GM12878 (cell line): ENCODE measurements at regions not wholly inside any gene's neighbourhood (a gene's known extent, or its start where the extent isn't known, plus 50 kb on each side); places are given as distances from the start of the nearest gene placed in this dataset.

ENCODE experiments used
- EZH2 ChIP-seq: IDR thresholded peaks from 2 replicates; pipeline ENCODE4 v1.6.1; 2012; ENCODE audit warnings: low read depth, mild to moderate bottlenecking, control low read depth, inconsistent platforms, low read length, borderline replicate concordance; ENCODE audit not compliant: control insufficient read depth
- HDAC2 ChIP-seq: fragments of 200-600 bp; sonication (generic); IDR thresholded peaks from 2 replicates; pipeline ENCODE4 v1.6.1; 2017
- NFXL1 ChIP-seq: fragments of 450-650 bp; IDR thresholded peaks from 2 replicates; pipeline ENCODE4 v1.6.1; 2017; ENCODE audit warnings: antibody characterized with exemption, mild to moderate bottlenecking, borderline replicate concordance
- TAF1 ChIP-seq: IDR thresholded peaks from 2 replicates; pipeline ENCODE4 v1.6.1; 2011; ENCODE audit warnings: mild to moderate bottlenecking, low read depth, low read length, borderline replicate concordance
- TARDBP ChIP-seq: IDR thresholded peaks from 2 replicates; pipeline ENCODE4 v1.6.1; 2016; ENCODE audit warnings: borderline replicate concordance
- TBL1XR1 ChIP-seq: IDR thresholded peaks from 2 replicates; pipeline ENCODE4 v1.6.1; 2012; ENCODE audit warnings: low read depth, low read length, improper control_type of control experiment
- ZNF207 ChIP-seq: fragments of 450-650 bp; IDR thresholded peaks from 2 replicates; pipeline ENCODE4 v1.6.1; 2014; ENCODE audit warnings: antibody characterized with exemption, mild to moderate bottlenecking, borderline replicate concordance
- TF ChIP-seq, protein P1 (sequence below), 3 experiments: IDR thresholded peaks in 2 of 3; conservative IDR thresholded peaks in 1 of 3; 2 replicates each; pipeline ENCODE4 v1.5.1; 2011; ENCODE audit warnings: low read depth in 3 of 3, low read length in 3 of 3, mild to moderate bottlenecking in 3 of 3, control low read depth in 2 of 3, moderate library complexity in 2 of 3, inconsistent platforms in 1 of 3, mixed read lengths in 1 of 3; ENCODE audit not compliant: control insufficient read depth in 2 of 3, insufficient read depth in 1 of 3; ENCODE audit errors: extremely low read depth in 1 of 3
- TF ChIP-seq, protein P2 (sequence below): fragments of 450-650 bp; IDR thresholded peaks from 2 replicates; pipeline ENCODE4 v1.6.1; 2014; ENCODE audit warnings: mild to moderate bottlenecking

DNA sequence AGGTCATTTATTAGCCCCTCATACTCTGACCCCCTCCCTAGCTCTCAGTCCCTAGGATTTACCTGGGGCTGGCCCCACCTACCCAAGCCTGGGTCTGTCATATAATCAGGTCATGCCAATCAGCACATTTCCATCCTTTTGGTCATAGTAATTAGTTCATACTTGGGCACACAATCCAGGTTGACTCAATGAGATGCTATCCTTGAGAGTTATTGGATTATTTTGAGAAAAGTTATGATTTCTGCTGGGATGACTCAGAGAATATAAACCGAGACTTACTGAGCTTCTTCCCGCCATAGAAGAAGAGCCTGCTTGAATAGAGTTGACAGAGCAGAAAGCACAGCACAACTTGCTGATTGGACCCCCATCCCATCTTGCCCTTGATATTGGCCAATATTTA lies 331.5 kb downstream of the CBLN1 start:
- TF ChIP-seq, protein P1, sequence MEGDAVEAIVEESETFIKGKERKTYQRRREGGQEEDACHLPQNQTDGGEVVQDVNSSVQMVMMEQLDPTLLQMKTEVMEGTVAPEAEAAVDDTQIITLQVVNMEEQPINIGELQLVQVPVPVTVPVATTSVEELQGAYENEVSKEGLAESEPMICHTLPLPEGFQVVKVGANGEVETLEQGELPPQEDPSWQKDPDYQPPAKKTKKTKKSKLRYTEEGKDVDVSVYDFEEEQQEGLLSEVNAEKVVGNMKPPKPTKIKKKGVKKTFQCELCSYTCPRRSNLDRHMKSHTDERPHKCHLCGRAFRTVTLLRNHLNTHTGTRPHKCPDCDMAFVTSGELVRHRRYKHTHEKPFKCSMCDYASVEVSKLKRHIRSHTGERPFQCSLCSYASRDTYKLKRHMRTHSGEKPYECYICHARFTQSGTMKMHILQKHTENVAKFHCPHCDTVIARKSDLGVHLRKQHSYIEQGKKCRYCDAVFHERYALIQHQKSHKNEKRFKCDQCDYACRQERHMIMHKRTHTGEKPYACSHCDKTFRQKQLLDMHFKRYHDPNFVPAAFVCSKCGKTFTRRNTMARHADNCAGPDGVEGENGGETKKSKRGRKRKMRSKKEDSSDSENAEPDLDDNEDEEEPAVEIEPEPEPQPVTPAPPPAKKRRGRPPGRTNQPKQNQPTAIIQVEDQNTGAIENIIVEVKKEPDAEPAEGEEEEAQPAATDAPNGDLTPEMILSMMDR (IDR thresholded peaks at IDR 0.05 in 2 of 3, conservative IDR thresholded peaks at IDR 0.05 in 1 of 3; ENCODE audit: control insufficient read depth in 2 of 3, extremely low read depth in 1 of 3, insufficient read depth in 1 of 3, low read depth in 3 of 3, low read length in 3 of 3) = no peak
- TF ChIP-seq TARDBP = no peak
- no peak for TF ChIP-seq TAF1
- no peak for TF ChIP-seq TBL1XR1
- TF ChIP-seq HDAC2 = no peak
- TF ChIP-seq, protein P2, sequence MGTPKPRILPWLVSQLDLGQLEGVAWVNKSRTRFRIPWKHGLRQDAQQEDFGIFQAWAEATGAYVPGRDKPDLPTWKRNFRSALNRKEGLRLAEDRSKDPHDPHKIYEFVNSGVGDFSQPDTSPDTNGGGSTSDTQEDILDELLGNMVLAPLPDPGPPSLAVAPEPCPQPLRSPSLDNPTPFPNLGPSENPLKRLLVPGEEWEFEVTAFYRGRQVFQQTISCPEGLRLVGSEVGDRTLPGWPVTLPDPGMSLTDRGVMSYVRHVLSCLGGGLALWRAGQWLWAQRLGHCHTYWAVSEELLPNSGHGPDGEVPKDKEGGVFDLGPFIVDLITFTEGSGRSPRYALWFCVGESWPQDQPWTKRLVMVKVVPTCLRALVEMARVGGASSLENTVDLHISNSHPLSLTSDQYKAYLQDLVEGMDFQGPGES = no peak
- TF ChIP-seq ZNF207 = no peak
- TF ChIP-seq EZH2 = no peak
- TF ChIP-seq NFXL1 = no peak
